GM12878 (cell line): ENCODE measurements at regions not wholly inside any gene's neighbourhood (a gene's known extent, or its start where the extent isn't known, plus 50 kb on each side); places are given as distances from the start of the nearest gene placed in this dataset.

ENCODE experiments used
- ATAC-seq: fragments of 200-7000 bp; cut with Tn5 transposase; 3 replicates; pipeline ENCODE4 v1.9.1; 2020; ENCODE audit warnings: mild to moderate bottlenecking, moderate library complexity
- BruUV-seq: library from RNA; stranded (reverse); fragments of 400-500 nt; replicated peaks from 2 replicates; lab custom pipeline; 2021; lab: Mats Ljungman, UMichigan
- CTCF ChIA-PET: fragments of 300-600 bp; sonication (Branson Sonifier 250); formaldehyde crosslinking; extraction: SDS; loops from one replicate; lab custom pipeline; 2021; ENCODE audit warnings: inconsistent platforms; lab: Yijun Ruan, JAX
- POLR2A ChIA-PET: fragments of 350-600 bp; formaldehyde crosslinking; extraction: SDS; loops from one replicate; lab custom pipeline; 2021; ENCODE audit warnings: inconsistent platforms; lab: Charles Lee
- RAD21 ChIA-PET: fragments of 300-600 bp; sonication (Branson Sonifier 250); formaldehyde crosslinking; loops from one replicate; lab custom pipeline; 2023; ENCODE audit warnings: antibody characterized with exemption; ENCODE audit not compliant: unreplicated experiment; lab: Charles Lee
- SMC1A ChIA-PET: fragments of 300-600 bp; sonication (Branson Sonifier 250); formaldehyde crosslinking; loops from one replicate; lab custom pipeline; 2023; ENCODE audit not compliant: unreplicated experiment, uncharacterized antibody; lab: Charles Lee
- DNase-seq: peaks from one replicate; pipeline ENCODE4 v3.0.0-alpha.2; 2011; ENCODE audit warnings: low read depth, low spot score
- FAIRE-seq: peaks from 3 replicates; lab custom pipeline; 2011; peaks lifted over from hg19 to GRCh38; lab: Jason Lieb, UNC
- H2AFZ ChIP-seq: 2 replicates; pipeline ENCODE4 v1.6.0; 2011; ENCODE audit warnings: low read depth, low read length, control low read depth; ENCODE audit not compliant: control insufficient read depth
- H3K27ac ChIP-seq: 2 replicates; pipeline ENCODE4 v1.5.1; 2011; ENCODE audit warnings: control low read depth; ENCODE audit not compliant: control insufficient read depth, insufficient read depth
- H3K27me3 ChIP-seq, 2 experiments: replicated peaks in 1 of 2; 2 replicates each; pipeline versions ENCODE4 v1.6.0 to v1.6.1; 2011; ENCODE audit warnings: low read length in 1 of 2; ENCODE audit not compliant: control insufficient read depth in 2 of 2, insufficient read depth in 2 of 2
- H3K36me3 ChIP-seq, 2 experiments: 2 replicates each; pipeline ENCODE4 v1.5.1; 2011; ENCODE audit warnings: low read length in 1 of 2; ENCODE audit not compliant: control insufficient read depth in 2 of 2, insufficient read depth in 2 of 2
- H3K4me1 ChIP-seq: 2 replicates; pipeline ENCODE4 v1.6.1; 2011; ENCODE audit warnings: mild to moderate bottlenecking, low read length, moderate library complexity, mixed read lengths; ENCODE audit not compliant: control insufficient read depth, insufficient read depth
- H3K4me2 ChIP-seq: 2 replicates; pipeline ENCODE4 v1.6.0; 2011; ENCODE audit warnings: control low read depth; ENCODE audit not compliant: control insufficient read depth, insufficient read depth
- H3K4me3 ChIP-seq: fragments of 200-600 bp; sonication (generic); 2 replicates; pipeline ENCODE4 v1.5.1; 2016
- H3K79me2 ChIP-seq: 2 replicates; pipeline ENCODE4 v1.6.0; 2011; ENCODE audit warnings: low read length; ENCODE audit not compliant: control insufficient read depth, insufficient read depth
- H3K9ac ChIP-seq: 2 replicates; pipeline ENCODE4 v1.8.0; 2011; ENCODE audit warnings: low read length, control low read depth, mixed read lengths; ENCODE audit not compliant: control insufficient read depth, insufficient read depth
- H3K9me3 ChIP-seq: replicated peaks from 3 replicates; pipeline ENCODE4 v1.5.1; 2011; ENCODE audit warnings: mild to moderate bottlenecking, low read length; ENCODE audit not compliant: control insufficient read depth, insufficient read depth
- H4K20me1 ChIP-seq: 2 replicates; pipeline ENCODE4 v1.6.0; 2011; ENCODE audit not compliant: control insufficient read depth, insufficient read depth
- CHD4 ChIP-seq: fragments of 200-600 bp; sonication (generic); IDR thresholded peaks from 2 replicates; pipeline ENCODE4 v1.6.1; 2016; ENCODE audit warnings: mild to moderate bottlenecking
- HDAC2 ChIP-seq: fragments of 200-600 bp; sonication (generic); IDR thresholded peaks from 2 replicates; pipeline ENCODE4 v1.6.1; 2017
- MTA3 ChIP-seq: IDR thresholded peaks from 2 replicates; pipeline ENCODE4 v1.6.1; 2012; ENCODE audit warnings: low read length, inconsistent platforms, borderline replicate concordance
- SMAD1 ChIP-seq: fragments of 450-650 bp; IDR thresholded peaks from 2 replicates; pipeline ENCODE4 v1.6.1; 2018; ENCODE audit warnings: mild to moderate bottlenecking, low read depth; ENCODE audit not compliant: partially characterized antibody
- WGBS: methylation state at CpG from one replicate; pipeline ENCODE4 v1.1.6; 2016; ENCODE audit warnings: low lambda C conversion rate; ENCODE audit not compliant: insufficient replicate concordance, insufficient coverage; ENCODE audit errors: missing lambda C conversion rate; 5-methylcytosine and 5-hydroxymethylcytosine counted together
- in situ Hi-C: fragments of 300-500 bp; cut with MboI; formaldehyde crosslinking; loops from 9 replicates; pipeline ENCODE4 v1.14.3; 2018; ENCODE audit warnings: mixed read lengths
- intact Hi-C: fragments of 100-400 bp; cut with micrococcal nuclease; formaldehyde crosslinking; loops from one replicate; pipeline ENCODE4 v1.14.2; 2022; ENCODE audit not compliant: unreplicated experiment
- TF ChIP-seq, protein P1 (sequence below): fragments of 450-650 bp; IDR thresholded peaks from 2 replicates; pipeline ENCODE4 v1.6.1; 2018; ENCODE audit warnings: mild to moderate bottlenecking, low read depth, moderate library complexity; ENCODE audit not compliant: partially characterized antibody

DNA sequence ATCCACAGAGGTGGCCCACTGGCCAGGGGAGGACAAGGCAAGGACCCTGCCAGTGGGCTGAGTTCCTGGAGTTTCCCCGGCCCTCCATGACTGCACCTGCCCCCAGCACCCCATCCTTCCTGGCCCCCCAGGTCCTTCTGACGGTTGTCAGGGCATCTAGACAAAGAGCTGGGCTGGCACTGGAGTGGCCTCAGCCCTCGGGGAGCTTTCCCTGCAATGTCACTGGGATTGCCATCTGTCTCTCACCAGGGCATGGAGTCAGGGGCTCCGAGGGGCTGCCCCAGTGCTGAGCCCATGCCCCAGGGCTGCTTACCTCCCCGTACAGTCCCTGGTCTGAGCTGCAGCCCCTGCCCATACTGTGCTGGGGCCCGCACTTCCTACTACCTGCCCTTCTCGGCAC is 446.5 kb upstream of the MKI67 start:
- no TSS peak for BruUV-seq
- ChIA-PET SMC1A (no interaction called here), RAD21 (no interaction called here), CTCF (no interaction called here), POLR2A (no interaction called here)
- no peak for FAIRE-seq
- no peak overlapping the region for H3K9ac ChIP-seq
- no peaks in the 10 kb centered on the region for H3K4me1 ChIP-seq
- H3K4me3 ChIP-seq, result no peak overlapping the region
- intact Hi-C loops, result no loop called here
- in situ Hi-C loops, result no loop called here
- H4K20me1 ChIP-seq, result no peaks in the 10 kb centered on the region
- H3K4me2 ChIP-seq, result no peak overlapping the region
- H3K9me3 ChIP-seq, result no peaks in the 10 kb centered on the region
- H2AFZ ChIP-seq, result no peak overlapping the region
- no peak for ATAC-seq
- TF ChIP-seq, protein P1, sequence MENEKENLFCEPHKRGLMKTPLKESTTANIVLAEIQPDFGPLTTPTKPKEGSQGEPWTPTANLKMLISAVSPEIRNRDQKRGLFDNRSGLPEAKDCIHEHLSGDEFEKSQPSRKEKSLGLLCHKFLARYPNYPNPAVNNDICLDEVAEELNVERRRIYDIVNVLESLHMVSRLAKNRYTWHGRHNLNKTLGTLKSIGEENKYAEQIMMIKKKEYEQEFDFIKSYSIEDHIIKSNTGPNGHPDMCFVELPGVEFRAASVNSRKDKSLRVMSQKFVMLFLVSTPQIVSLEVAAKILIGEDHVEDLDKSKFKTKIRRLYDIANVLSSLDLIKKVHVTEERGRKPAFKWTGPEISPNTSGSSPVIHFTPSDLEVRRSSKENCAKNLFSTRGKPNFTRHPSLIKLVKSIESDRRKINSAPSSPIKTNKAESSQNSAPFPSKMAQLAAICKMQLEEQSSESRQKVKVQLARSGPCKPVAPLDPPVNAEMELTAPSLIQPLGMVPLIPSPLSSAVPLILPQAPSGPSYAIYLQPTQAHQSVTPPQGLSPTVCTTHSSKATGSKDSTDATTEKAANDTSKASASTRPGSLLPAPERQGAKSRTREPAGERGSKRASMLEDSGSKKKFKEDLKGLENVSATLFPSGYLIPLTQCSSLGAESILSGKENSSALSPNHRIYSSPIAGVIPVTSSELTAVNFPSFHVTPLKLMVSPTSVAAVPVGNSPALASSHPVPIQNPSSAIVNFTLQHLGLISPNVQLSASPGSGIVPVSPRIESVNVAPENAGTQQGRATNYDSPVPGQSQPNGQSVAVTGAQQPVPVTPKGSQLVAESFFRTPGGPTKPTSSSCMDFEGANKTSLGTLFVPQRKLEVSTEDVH, result no peak
- TF ChIP-seq MTA3, result no peak
- TF ChIP-seq HDAC2, result no peak
- TF ChIP-seq CHD4, result no peak
- TF ChIP-seq SMAD1, result no peak
- TF ChIP-seq, all 136 proteins: peak for 0
- Histone ChIP-seq H3K79me2 (no peaks in the 10 kb centered on the region), H3K27me3 (peaks cover 0 to 2% of the 10 kb centered on the region in 2 experiments; a peak in 1 of 4 replicates), H3K36me3 (no peaks in the 10 kb centered on the region), H3K27ac (no peak overlapping the region)
- DNase-seq, result no peak
- 12% methylated on average over 7 of the region's 7 CpGs for WGBS
